Gastrocnemius medialis (tissue), 4 donors: ENCODE measurements at regions not wholly inside any gene's neighbourhood (a gene's known extent, or its start where the extent isn't known, plus 50 kb on each side); places are given as distances from the start of the nearest gene placed in this dataset.

ENCODE experiments used
- ATAC-seq, 2 donors: fragments of 150-250 bp; one replicate each; pipeline ENCODE4 v1.9.1; 2016
- DNase-seq, 2 donors: peaks; one replicate each; pipeline ENCODE4 v3.0.0-alpha.2; 2019
- H3K27ac ChIP-seq, 4 donors: fragments of 200-600 bp; sonication (generic); 1 replicate in 1 of 4; 2 replicates in 3 of 4; pipeline ENCODE4 v1.5.1; 2016 to 2018; ENCODE audit warnings: mild to moderate bottlenecking in 2 of 4, moderate library complexity in 1 of 4
- H3K27me3 ChIP-seq, 3 donors: fragments of 200-600 bp; sonication (generic) in 2 of 3; 1 replicate in 1 of 3; 2 replicates in 2 of 3; pipeline versions ENCODE4 v1.5.1 to v1.6.0; 2016 to 2019; ENCODE audit warnings: mild to moderate bottlenecking in 1 of 3, moderate library complexity in 1 of 3
- H3K36me3 ChIP-seq, 2 donors: fragments of 200-600 bp; sonication (generic) in 1 of 2; one replicate each; pipeline ENCODE4 v1.5.1; 2017 to 2018
- H3K4me1 ChIP-seq, 2 donors: fragments of 200-600 bp; sonication (generic) in 1 of 2; one replicate each; pipeline ENCODE4 v1.5.1; 2016 to 2017; ENCODE audit warnings: mild to moderate bottlenecking in 2 of 2
- H3K4me3 ChIP-seq, 4 donors: fragments of 200-600 bp; sonication (generic) in 3 of 4; 1 replicate in 1 of 4; 2 replicates in 3 of 4; pipeline ENCODE4 v1.5.1; 2016 to 2019; ENCODE audit warnings: mild to moderate bottlenecking in 2 of 4
- H3K9me3 ChIP-seq, 3 donors: fragments of 200-600 bp; sonication (generic) in 2 of 3; 1 replicate in 1 of 3; 2 replicates in 2 of 3; pipeline ENCODE4 v1.5.1; 2016 to 2019
- POLR2A ChIP-seq, 2 donors: fragments of 450-650 bp; IDR thresholded peaks; one replicate each; pipeline ENCODE4 v1.6.1; 2017; ENCODE audit warnings: antibody characterized with exemption in 2 of 2, mild to moderate bottlenecking in 2 of 2, moderate library complexity in 2 of 2
- in situ Hi-C, 4 donors: fragments of 200-750 bp; cut with MboI; loops; one replicate each; pipeline versions ENCODE4 v1.15.0 to v1.8.0; 2017; ENCODE audit warnings: low sequenced_read_pairs in 4 of 4
- intact Hi-C: fragments of 100-400 bp; cut with DNase I; formaldehyde crosslinking; loops from one replicate; pipeline ENCODE4 v1.15.1; 2023; ENCODE audit warnings: low total_unique reads
- TF ChIP-seq, protein P1 (sequence below), 5 experiments: fragments of 450-650 bp in 3 of 5; fragments of 200-600 bp in 2 of 5; sonication (generic) in 2 of 5; IDR thresholded peaks in 4 of 5; conservative IDR thresholded peaks in 1 of 5; 1 replicate in 4 of 5; 2 replicates in 1 of 5; pipeline ENCODE4 v1.5.1; 2016 to 2019; ENCODE audit warnings: antibody characterized with exemption in 5 of 5, mild to moderate bottlenecking in 3 of 5, moderate library complexity in 3 of 5

DNA sequence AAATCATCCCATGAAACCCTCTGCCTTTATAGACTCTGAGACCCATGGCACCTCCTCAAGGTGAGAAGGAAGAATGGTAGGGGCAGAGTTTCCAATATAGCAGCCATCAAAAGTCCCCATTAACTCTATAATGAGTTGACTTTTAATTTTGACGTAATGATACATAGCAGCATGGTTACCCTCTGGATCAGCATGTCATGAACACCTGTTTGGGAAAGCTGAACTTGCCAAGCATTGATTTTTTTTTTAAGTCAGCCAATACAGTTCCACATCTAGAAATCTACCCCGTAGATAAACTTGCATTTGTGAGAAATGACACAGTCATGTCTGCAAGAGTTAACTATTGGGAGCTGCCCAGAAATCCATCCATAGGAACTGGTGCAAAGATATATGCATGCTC is 191.8 kb downstream of the TMEM114 start:
- Histone ChIP-seq H3K4me1 (no peaks in the 10 kb centered on the region), H3K36me3 (no peaks in the 10 kb centered on the region), H3K9me3 (no peaks in the 10 kb centered on the region), H3K4me3 (no peak overlapping the region), H3K27ac (no peak overlapping the region), H3K27me3 (no peaks in the 10 kb centered on the region)
- intact Hi-C loops (no loop called here), in situ Hi-C loops (no loop called here)
- ATAC-seq (no peak), DNase-seq (no peak)
- no peak for TF ChIP-seq POLR2A (IDR thresholded peaks at IDR 0.05)
- TF ChIP-seq, protein P1, sequence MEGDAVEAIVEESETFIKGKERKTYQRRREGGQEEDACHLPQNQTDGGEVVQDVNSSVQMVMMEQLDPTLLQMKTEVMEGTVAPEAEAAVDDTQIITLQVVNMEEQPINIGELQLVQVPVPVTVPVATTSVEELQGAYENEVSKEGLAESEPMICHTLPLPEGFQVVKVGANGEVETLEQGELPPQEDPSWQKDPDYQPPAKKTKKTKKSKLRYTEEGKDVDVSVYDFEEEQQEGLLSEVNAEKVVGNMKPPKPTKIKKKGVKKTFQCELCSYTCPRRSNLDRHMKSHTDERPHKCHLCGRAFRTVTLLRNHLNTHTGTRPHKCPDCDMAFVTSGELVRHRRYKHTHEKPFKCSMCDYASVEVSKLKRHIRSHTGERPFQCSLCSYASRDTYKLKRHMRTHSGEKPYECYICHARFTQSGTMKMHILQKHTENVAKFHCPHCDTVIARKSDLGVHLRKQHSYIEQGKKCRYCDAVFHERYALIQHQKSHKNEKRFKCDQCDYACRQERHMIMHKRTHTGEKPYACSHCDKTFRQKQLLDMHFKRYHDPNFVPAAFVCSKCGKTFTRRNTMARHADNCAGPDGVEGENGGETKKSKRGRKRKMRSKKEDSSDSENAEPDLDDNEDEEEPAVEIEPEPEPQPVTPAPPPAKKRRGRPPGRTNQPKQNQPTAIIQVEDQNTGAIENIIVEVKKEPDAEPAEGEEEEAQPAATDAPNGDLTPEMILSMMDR (IDR thresholded peaks at IDR 0.05 in 4 of 5, conservative IDR thresholded peaks at IDR 0.05 in 1 of 5), result no peak

DNA sequence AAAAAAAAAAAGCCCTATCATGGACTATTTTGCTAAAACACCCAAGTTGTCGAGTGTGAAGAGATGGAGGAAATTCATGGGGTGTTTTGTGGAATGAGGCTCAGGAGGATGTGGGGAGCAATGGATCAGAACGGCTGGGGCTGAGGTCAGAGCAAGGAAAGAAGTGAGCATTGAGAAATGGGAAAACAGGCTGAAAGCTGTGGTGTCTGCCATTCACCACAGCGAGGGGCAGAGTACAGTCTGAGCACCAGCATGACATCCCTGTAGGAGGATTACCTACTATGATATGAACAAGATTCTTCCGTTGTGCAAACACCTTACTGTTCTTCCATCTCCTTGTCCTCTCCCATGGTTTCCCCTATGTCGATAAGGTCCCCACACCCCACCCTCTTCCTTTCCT is 193.1 kb downstream of the TMEM114 start:
- no peak overlapping the region for H3K27ac ChIP-seq
- H3K27me3 ChIP-seq, result no peaks in the 10 kb centered on the region
- ATAC-seq (no peak), DNase-seq (no peak)
- H3K4me3 ChIP-seq, result no peak overlapping the region
- TF ChIP-seq, protein P1 (IDR thresholded peaks at IDR 0.05 in 4 of 5, conservative IDR thresholded peaks at IDR 0.05 in 1 of 5), result no peak
- TF ChIP-seq POLR2A (IDR thresholded peaks at IDR 0.05), result no peak
- no peaks in the 10 kb centered on the region for H3K36me3 ChIP-seq
- in situ Hi-C loops, result no loop called here
- no peaks in the 10 kb centered on the region for H3K9me3 ChIP-seq
- H3K4me1 ChIP-seq, result no peaks in the 10 kb centered on the region
- intact Hi-C loops, result no loop called here

DNA sequence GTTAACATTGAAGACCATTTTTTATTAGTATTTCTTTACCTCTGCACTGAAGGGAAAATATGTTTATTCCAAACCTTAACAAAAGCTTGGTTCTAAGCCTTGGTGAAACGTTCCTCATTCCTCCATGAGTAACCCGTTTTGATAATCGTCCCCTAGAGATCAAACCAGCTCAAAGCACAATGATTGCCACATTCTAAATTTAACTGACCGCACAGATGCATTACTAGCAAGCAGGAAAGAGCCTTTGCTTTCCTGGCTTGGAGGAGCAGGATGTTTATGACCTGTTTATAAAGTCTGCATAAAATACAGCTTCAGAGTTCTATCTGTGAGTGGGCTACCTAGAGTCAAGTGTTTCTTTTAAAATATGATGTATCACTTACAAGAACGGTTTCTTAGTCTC is 193.8 kb downstream of the TMEM114 start:
- ATAC-seq (no peak), DNase-seq (no peak)
- Histone ChIP-seq H3K27me3 (no peaks in the 10 kb centered on the region), H3K27ac (no peak overlapping the region), H3K9me3 (no peaks in the 10 kb centered on the region), H3K36me3 (no peaks in the 10 kb centered on the region), H3K4me3 (no peak overlapping the region), H3K4me1 (no peaks in the 10 kb centered on the region)
- intact Hi-C loops (no loop called here), in situ Hi-C loops (no loop called here)
- TF ChIP-seq, protein P1 (IDR thresholded peaks at IDR 0.05 in 4 of 5, conservative IDR thresholded peaks at IDR 0.05 in 1 of 5), result no peak
- no peak for TF ChIP-seq POLR2A (IDR thresholded peaks at IDR 0.05)

DNA sequence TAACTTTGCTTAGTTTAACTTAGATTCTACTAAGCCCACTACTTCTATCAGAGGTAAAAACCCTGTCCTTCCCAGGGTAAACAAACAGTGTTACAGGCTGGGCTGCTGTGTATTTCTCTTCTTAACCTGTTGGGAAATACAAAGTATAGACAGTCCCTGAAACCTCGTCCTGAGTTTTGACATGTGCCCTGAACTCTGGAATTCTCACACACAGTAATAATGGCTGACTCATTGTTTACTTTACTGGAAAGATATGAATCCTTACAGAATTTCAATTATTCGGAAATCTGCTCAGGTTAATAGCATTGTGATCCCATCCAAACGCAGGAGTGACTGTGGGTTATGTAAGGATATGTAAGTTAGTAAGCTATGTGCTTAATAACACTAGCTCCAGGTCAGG is 199.1 kb downstream of the TMEM114 start:
- no peaks in the 10 kb centered on the region for H3K36me3 ChIP-seq
- no peaks in the 10 kb centered on the region for H3K4me1 ChIP-seq
- intact Hi-C loops (no loop called here), in situ Hi-C loops (no loop called here)
- H3K4me3 ChIP-seq, result no peak overlapping the region
- H3K27ac ChIP-seq, result no peak overlapping the region
- ATAC-seq (no peak), DNase-seq (no peak)
- TF ChIP-seq POLR2A (IDR thresholded peaks at IDR 0.05), result no peak
- no peaks in the 10 kb centered on the region for H3K27me3 ChIP-seq
- no peaks in the 10 kb centered on the region for H3K9me3 ChIP-seq

DNA sequence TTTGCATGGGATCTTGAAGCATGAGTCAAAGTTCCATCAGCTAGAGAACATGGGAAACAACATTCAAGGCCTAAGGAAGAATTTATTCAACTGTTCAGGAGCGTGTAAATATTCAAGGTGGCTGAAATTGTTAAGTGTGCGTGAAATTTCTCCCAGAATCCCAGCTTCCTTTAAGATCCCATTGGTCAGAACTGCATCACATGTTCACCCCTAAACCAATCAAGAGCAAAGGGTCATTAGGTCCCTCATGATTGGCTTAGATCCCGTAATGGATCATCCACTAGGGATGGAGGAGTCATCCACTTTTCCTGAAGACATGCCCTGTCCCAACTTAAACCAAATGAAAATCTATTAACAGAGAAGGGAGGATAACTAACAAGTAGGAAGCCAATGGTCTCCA is 201.6 kb downstream of the TMEM114 start:
- no peaks in the 10 kb centered on the region for H3K27me3 ChIP-seq
- TF ChIP-seq, protein P1 (IDR thresholded peaks at IDR 0.05 in 4 of 5, conservative IDR thresholded peaks at IDR 0.05 in 1 of 5), result no peak
- no peaks in the 10 kb centered on the region for H3K9me3 ChIP-seq
- DNase-seq (no peak), ATAC-seq (no peak)
- H3K36me3 ChIP-seq, result no peaks in the 10 kb centered on the region
- H3K4me3 ChIP-seq, result no peak overlapping the region
- H3K4me1 ChIP-seq, result no peaks in the 10 kb centered on the region
- in situ Hi-C loops, result no loop called here
- no peak overlapping the region for H3K27ac ChIP-seq
- intact Hi-C loops, result no loop called here
